LNCAP (cell line): ENCODE measurements at regions not wholly inside any gene's neighbourhood (a gene's known extent, or its start where the extent isn't known, plus 50 kb on each side); places are given as distances from the start of the nearest gene placed in this dataset.

Experiments
- TF ChIP-seq, protein P1 (sequence below): fragments of 450-650 bp; IDR thresholded peaks from 2 replicates; pipeline ENCODE4 v1.5.1; 2017; ENCODE audit warnings: mild to moderate bottlenecking

DNA sequence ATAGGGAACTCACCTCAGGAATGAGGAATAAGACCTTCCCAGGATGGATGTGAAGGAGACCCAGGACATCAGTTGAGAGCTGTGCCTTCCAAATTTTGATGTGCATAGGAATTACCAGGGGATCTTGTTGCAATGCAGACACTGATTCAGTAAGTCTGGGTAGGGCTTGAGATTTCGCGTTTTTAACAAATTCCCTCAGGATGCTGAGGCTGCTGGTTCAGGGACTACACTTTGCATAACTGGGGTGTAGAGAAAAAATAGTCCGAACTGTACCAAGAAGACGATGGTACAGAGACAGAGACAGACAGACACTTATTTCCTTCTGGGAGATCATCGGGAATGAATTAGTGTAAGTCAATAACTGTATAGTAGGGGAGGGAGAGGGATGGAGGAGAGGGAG lies 82.3 kb upstream of the FREM1 start:
- TF ChIP-seq, protein P1, sequence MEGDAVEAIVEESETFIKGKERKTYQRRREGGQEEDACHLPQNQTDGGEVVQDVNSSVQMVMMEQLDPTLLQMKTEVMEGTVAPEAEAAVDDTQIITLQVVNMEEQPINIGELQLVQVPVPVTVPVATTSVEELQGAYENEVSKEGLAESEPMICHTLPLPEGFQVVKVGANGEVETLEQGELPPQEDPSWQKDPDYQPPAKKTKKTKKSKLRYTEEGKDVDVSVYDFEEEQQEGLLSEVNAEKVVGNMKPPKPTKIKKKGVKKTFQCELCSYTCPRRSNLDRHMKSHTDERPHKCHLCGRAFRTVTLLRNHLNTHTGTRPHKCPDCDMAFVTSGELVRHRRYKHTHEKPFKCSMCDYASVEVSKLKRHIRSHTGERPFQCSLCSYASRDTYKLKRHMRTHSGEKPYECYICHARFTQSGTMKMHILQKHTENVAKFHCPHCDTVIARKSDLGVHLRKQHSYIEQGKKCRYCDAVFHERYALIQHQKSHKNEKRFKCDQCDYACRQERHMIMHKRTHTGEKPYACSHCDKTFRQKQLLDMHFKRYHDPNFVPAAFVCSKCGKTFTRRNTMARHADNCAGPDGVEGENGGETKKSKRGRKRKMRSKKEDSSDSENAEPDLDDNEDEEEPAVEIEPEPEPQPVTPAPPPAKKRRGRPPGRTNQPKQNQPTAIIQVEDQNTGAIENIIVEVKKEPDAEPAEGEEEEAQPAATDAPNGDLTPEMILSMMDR = no peak

DNA sequence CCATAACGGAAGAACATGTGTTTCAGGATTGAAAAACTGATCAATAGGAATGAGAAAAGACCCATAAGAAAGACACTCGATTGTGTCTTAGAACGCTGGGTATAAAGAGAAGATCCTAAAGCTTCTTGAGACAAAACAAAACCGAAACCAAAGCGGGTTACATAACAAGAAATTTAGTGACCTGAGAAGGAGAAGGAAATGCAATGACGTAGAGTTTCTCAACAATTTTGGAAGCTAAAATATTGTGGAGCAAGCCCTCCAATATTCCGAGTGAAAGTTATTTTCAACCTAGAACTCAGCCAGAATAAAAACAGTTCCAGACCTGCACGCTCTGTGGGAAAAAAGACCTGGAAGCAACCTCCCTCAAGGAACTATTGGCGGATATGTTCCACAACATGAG lies 81.9 kb upstream of the FREM1 start:
- TF ChIP-seq, protein P1 = no peak

DNA sequence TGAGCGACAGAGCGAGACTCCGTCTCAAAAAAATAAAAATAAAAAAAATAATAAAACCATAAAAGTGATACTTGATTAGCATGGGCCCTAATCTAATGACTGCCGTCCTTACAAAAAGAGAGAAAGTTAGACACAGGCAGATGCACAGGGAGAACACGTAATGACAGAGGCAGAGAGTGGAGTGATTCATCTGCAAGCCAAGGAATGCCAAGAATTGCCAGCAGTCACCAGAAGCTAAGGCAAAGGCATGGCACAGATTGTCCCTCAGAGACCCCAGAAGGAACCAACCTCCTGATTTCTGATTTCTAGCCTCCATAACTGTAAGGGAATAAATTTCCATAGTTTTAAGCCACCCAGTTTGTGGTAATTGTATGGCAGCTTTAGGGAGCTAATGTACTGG lies 79.6 kb upstream of the FREM1 start:
- TF ChIP-seq, protein P1 = no peak

DNA sequence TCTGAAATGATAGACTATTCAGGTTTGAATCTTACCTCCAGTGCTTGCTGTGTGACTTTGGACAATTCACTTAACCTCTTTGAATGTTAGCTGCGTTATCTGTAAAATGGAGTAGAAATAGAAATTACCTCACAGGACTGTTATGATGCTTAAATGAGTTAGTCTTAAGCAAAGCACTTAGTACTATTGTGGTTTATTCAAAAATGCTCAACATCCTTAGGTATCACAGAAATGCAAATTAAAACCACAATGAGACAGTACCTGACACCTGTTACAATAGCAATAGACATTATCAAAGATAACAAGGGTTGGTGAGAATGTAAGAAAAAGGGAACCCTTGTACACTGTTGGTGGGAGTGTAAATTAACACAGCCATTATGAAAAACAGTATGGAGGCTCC lies 77.6 kb upstream of the FREM1 start:
- TF ChIP-seq, protein P1 = no peak

DNA sequence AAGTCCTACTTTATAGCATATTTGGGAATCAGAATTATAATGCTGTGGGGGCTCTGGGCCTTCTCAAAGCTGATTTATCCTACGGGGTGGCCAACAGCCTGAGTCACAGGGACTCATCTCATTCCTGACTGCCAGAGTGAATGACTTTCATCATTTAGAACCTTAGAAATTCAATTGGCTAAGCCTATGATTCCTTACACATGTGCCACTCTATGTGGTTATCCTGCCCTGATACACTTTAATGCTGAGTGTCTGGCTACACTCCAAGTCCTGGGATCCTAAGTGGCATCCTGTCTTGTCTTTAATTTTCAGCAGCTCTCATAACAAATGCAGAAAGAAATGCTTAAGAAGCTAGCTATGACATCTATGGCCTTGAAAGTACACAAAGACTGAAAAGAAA lies 75.2 kb upstream of the FREM1 start:
- TF ChIP-seq, protein P1 = no peak

DNA sequence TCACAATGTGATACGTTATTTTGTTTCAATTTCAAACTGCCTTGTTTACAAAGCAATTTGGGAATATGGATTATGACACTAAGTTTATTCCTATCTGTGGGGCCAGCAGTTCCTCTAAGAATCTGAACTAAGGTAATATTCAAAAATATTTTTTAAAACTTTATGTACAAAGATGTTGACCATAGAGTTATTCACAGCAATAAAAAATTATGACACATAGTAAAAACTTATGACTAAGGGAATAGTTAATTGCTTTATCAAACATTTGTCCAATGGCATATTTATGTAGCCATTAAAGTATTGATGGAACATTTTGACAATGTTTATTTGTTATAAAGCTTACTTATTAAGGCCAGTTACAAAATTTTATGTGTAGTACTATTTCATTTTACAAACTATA lies 73.4 kb upstream of the FREM1 start:
- TF ChIP-seq, protein P1 = no peak

DNA sequence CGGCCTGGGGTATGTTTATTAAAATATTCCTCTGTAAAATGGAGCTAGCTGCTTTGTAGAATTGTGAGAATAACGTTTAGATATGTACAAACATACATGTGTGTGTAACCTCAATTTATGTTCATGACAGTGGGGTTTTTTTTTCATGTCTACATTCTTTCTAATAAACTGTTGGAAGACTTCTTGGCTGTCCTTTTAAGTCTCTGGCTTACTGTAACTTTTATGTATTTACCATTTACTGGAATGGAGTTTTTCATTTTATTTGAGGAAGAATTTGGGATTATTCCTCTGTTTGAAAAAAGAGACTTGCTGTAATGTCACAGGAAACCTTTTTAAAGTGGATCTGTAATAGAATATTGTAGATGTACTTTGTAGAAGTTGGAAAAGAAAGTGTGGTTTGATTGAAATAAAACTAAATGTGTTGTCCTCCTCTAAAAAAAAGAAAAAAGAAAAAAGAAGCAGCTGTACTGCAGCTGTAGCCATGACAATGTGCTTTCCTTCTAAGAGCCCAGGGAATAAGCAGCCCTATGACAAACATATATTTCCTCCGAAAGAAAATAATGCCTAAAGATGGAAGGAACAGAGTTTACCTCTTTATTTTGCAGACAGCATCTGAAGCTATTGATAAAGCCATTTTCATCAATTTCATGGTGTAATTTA lies 71.2 kb upstream of the FREM1 start:
- TF ChIP-seq, protein P1 = no peak
